Mesothelial cell of epicardium (in vitro differentiated cells): ENCODE measurements at regions not wholly inside any gene's neighbourhood (a gene's known extent, or its start where the extent isn't known, plus 50 kb on each side); places are given as distances from the start of the nearest gene placed in this dataset.

Source experiments
- DNase-seq, 2 experiments: peaks; one replicate each; pipeline ENCODE4 v3.0.0; 2021; ENCODE audit warnings: low spot score in 2 of 2; ENCODE audit not compliant: unreplicated experiment in 2 of 2
- H3K27ac Mint-ChIP-seq: 2 replicates; pipeline ENCODE4 v1.8.0; 2021; ENCODE audit warnings: mixed read lengths
- H3K27me3 Mint-ChIP-seq: 2 replicates; pipeline ENCODE4 v1.8.0; 2021; ENCODE audit warnings: low read depth, mixed read lengths
- H3K36me3 Mint-ChIP-seq: 2 replicates; pipeline ENCODE4 v1.8.0; 2021; ENCODE audit warnings: mixed read lengths
- H3K4me1 Mint-ChIP-seq: 2 replicates; pipeline ENCODE4 v1.8.0; 2021; ENCODE audit warnings: mixed read lengths
- H3K4me3 Mint-ChIP-seq: 2 replicates; pipeline ENCODE4 v1.8.0; 2021; ENCODE audit warnings: mild to moderate bottlenecking, moderate library complexity, mixed read lengths
- H3K9me3 Mint-ChIP-seq: 2 replicates; pipeline ENCODE4 v1.8.0; 2021; ENCODE audit warnings: mixed read lengths
- CTCF ChIP-seq: fragments of 200-600 bp; sonication (generic); IDR thresholded peaks from one replicate; pipeline ENCODE4 v1.5.0; 2021; ENCODE audit warnings: antibody characterized with exemption; ENCODE audit not compliant: unreplicated experiment

GRCh38 chr5:93208141-93208751, 372.8 kb downstream of the NR2F1-AS1 start:
- Mint-ChIP-seq H3K4me1 (peaks cover 21% of the 10 kb centered on the region), H3K4me3 (no peak overlapping the region)

GRCh38 chr5:93206203-93206602, 374.8 kb downstream of the NR2F1-AS1 start:
- Mint-ChIP-seq H3K36me3 (no peaks in the 10 kb centered on the region), H3K4me3 (no peak overlapping the region), H3K9me3 (peaks cover 7% of the 10 kb centered on the region), H3K4me1 (peaks cover 21% of the 10 kb centered on the region), H3K27ac (no peak overlapping the region), H3K27me3 (no peaks in the 10 kb centered on the region)
- no peak for DNase-seq
- no peak for TF ChIP-seq CTCF

More at GRCh38 chr5:93208141-93208751, 372.8 kb downstream of the NR2F1-AS1 start:
- no peaks in the 10 kb centered on the region for H3K27me3 Mint-ChIP-seq
- DNase-seq = no peak
- H3K36me3 Mint-ChIP-seq = no peaks in the 10 kb centered on the region
- H3K9me3 Mint-ChIP-seq = peaks cover 7% of the 10 kb centered on the region
- TF ChIP-seq CTCF = no peak
- peak overlapping the region; percentile 37 for H3K27ac Mint-ChIP-seq

GRCh38 chr5:93201061-93201460, 380.0 kb downstream of the NR2F1-AS1 start:
- Mint-ChIP-seq H3K27me3 (no peaks in the 10 kb centered on the region), H3K9me3 (peaks cover 7% of the 10 kb centered on the region), H3K27ac (no peak overlapping the region), H3K4me3 (no peak overlapping the region), H3K36me3 (no peaks in the 10 kb centered on the region), H3K4me1 (no peaks in the 10 kb centered on the region)
- TF ChIP-seq CTCF = no peak
- no peak for DNase-seq

GRCh38 chr5:93196986-93197385, 384.0 kb downstream of the NR2F1-AS1 start:
- Mint-ChIP-seq H3K27me3 (no peaks in the 10 kb centered on the region), H3K4me3 (no peak overlapping the region), H3K36me3 (no peaks in the 10 kb centered on the region), H3K27ac (no peak overlapping the region), H3K4me1 (peaks cover 26% of the 10 kb centered on the region), H3K9me3 (no peaks in the 10 kb centered on the region)
- no peak for TF ChIP-seq CTCF
- no peak for DNase-seq

- no peak for DNase-seq
- H3K27me3 Mint-ChIP-seq = no peaks in the 10 kb centered on the region
- no peaks in the 10 kb centered on the region for H3K9me3 Mint-ChIP-seq
- no peak overlapping the region for H3K4me3 Mint-ChIP-seq
- H3K4me1 Mint-ChIP-seq = peaks cover 40% of the 10 kb centered on the region
- peak overlapping the region; percentile 64 for H3K27ac Mint-ChIP-seq
- H3K36me3 Mint-ChIP-seq = no peaks in the 10 kb centered on the region
- no peak for TF ChIP-seq CTCF
These were observed 387.3 kb downstream of the NR2F1-AS1 start for GRCh38 chr5:93193431-93194347.
